ENCODE measurements at regions not wholly inside any gene's neighbourhood (a gene's known extent, or its start where the extent isn't known, plus 50 kb on each side); places are given as distances from the start of the nearest gene placed in this dataset.

- TF ChIP-seq CTCF (IDR thresholded peaks at IDR 0.05; ENCODE audit: low read depth, low read length) (no peak), POLR2A (IDR thresholded peaks at IDR 0.05; ENCODE audit: extremely low read depth, insufficient read length) (no peak), MAX (IDR thresholded peaks at IDR 0.05; ENCODE audit: low read depth, low read length) (no peak)
Measured at GRCh38 chr13:104310861-104311260, 1244.6 kb upstream of the SLC10A2 start.

Measured in NB4 (cell line).